ENCODE measurements at regions not wholly inside any gene's neighbourhood (a gene's known extent, or its start where the extent isn't known, plus 50 kb on each side); places are given as distances from the start of the nearest gene placed in this dataset.
A peak's percentile ranks its signal among the peaks of the same experiment; 100 is the strongest.

DNA sequence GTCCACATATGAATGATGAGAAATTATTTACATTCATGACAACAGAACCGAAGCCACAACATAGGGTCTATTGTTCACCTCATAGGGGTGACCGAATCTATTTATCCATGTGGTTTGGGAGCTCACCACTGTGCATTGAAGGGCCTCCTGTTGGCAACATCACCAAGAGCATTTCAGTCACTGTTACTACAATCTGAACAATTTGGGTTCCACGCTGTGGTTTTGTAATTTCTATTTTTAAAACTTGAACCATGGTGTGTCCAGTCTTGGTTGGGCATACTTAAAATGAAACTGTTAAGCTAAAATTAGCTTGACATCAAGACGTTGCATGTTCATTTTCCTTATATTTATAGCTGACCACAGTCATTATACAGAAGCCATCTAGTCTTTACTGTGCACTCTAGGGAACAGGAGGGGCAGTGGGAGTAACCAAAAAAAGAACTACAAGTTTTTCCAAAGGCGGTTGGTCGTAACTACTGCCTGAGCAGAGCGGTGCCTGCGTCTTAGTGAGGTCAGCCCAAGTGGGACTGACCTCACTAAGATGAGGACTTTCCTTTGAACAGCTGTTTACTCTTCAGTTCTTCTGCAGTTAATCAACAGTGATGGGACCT, 192.1 kb downstream of the SPRY1 start:
- peak in 3 of 8 experiments; percentile 6 to 19 (median 11) for ATAC-seq (replicated peaks in 6 of 8)
- no peaks in the 10 kb centered on the region for H3K4me1 ChIP-seq (replicated peaks in 1 of 2)
- in situ Hi-C loops (cut with MboI; ENCODE audit: low pct_unique_long_range_greater_than_20kb in 2 of 9, low sequenced_read_pairs in 9 of 9, unreplicated experiment in 9 of 9), result no loop called here
- H3K4me3 ChIP-seq, result no peak overlapping the region
- WGBS, 10 experiments, result 7 to 100% (median 92%) methylated on average over 2 to 6 of the region's 8 CpGs
- no peak overlapping the region for H3K27ac ChIP-seq

DNA sequence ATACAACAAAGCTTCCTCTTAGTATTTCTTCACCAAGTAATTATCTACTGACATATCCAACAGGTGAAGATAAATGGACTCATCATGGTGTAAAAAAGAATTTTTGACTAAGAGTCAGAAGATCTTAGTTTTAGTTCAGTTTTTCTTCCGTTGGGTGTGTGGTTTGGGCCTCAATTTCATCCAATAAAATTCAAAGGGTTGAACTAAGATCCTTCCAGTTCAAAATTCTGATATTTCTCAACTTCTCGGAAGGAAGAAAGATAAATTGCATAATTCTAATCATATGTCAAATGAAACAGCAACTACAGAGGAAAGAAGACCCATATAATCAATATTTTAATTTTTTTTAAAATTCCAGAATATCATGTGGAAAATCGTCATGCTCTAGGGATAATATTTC, 192.7 kb downstream of the SPRY1 start:
- Histone ChIP-seq H3K27ac (no peak overlapping the region), H3K4me3 (no peak overlapping the region), H3K4me1 (replicated peaks in 1 of 2) (no peaks in the 10 kb centered on the region)
- WGBS, 10 experiments, result 77 to 100% (median 91%) methylated on average over 2 to 3 of the region's 3 CpGs
- ATAC-seq (replicated peaks in 6 of 8), result no peak
- in situ Hi-C loops (cut with MboI; ENCODE audit: low pct_unique_long_range_greater_than_20kb in 2 of 9, low sequenced_read_pairs in 9 of 9, unreplicated experiment in 9 of 9), result no loop called here

DNA sequence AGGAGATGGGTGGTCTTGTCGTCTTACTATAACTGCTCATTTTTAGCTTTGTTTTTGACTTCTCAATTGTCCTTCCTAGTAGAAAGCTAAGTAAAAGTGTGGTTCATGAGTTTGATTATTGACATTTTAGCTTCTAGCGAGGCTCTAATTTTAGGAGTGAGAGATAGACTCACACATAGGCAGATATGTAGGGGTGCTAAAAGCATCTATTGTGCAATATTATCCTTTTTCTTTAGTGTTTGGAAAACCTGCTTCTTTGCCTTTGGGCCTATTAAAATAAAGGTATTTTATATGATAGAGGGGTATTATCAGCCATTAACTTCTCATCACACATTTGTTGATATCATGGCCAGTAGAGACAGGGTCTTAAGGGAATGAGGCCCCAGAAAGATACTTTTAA, 195.3 kb downstream of the SPRY1 start:
- 74 to 100% (median 93%) methylated on average over 1 to 2 of the region's 2 CpGs; no CpG with 5 or more reads in 4 of the 10 experiments for WGBS, 10 experiments
- H3K4me3 ChIP-seq, result no peak overlapping the region
- in situ Hi-C loops (cut with MboI; ENCODE audit: low pct_unique_long_range_greater_than_20kb in 2 of 9, low sequenced_read_pairs in 9 of 9, unreplicated experiment in 9 of 9), result no loop called here

DNA sequence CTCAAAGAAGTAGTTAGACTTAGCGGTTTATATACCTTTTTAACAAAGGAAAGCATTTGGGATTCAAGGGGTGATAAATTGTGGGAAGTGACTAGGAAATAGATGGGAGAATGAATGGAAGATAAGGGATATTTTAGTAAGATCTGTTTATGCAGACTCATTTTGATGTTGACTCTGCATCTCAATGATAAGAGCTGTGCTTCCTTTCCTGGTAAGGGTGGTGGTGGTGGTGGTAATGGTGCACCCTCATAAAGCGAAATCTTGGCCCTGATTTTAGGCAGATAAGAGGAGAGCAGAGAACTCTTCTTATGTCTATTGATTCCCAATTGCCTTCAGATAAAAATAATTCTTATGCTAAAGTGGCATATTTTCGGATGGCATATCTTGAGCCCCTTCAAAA, 197.1 kb downstream of the SPRY1 start:
- WGBS, 10 experiments, result 50 to 100% (median 91%) methylated on average over 1 to 3 of the region's 3 CpGs
- in situ Hi-C loops (cut with MboI; ENCODE audit: low pct_unique_long_range_greater_than_20kb in 2 of 9, low sequenced_read_pairs in 9 of 9, unreplicated experiment in 9 of 9), result no loop called here

More for the DNA sequence above, 195.3 kb downstream of the SPRY1 start:
- no peaks in the 10 kb centered on the region for H3K4me1 ChIP-seq (replicated peaks in 1 of 2)
- ATAC-seq (replicated peaks in 6 of 8), result no peak
- H3K27ac ChIP-seq, result no peak overlapping the region

DNA sequence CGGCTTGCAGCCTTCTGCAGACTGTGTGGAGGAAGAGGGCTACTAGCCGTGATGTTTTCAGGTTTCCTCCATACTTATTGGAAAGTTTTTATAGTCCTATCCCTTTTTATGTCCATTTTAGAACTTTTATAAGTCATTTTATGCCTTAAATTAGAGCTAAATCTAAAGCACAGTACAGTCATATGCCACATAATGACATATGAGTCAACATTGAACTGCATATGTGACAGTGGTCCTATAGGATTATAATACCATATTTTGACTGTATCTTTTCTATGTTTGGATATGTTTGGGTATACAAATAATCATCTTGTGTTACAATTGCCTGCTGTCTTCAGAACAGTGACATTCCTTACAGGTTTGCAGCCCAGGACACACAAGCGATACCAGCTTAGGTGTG, 200.2 kb downstream of the SPRY1 start:
- Histone ChIP-seq H3K4me1 (replicated peaks in 1 of 2) (peaks cover 11 to 19% of the 10 kb centered on the region in 2 donors), H3K27ac (no peak overlapping the region), H3K4me3 (no peak overlapping the region)
- WGBS, 10 experiments, result 73 to 100% (median 94%) methylated on average over 1 to 3 of the region's 3 CpGs; no CpG with 5 or more reads in 1 of the 10 experiments
- in situ Hi-C loops (cut with MboI; ENCODE audit: low pct_unique_long_range_greater_than_20kb in 2 of 9, low sequenced_read_pairs in 9 of 9, unreplicated experiment in 9 of 9), result no loop called here
- no peak for ATAC-seq (replicated peaks in 6 of 8)

More for the DNA sequence above, 197.1 kb downstream of the SPRY1 start:
- H3K27ac ChIP-seq, result no peak overlapping the region
- H3K4me1 ChIP-seq (replicated peaks in 1 of 2), result no peaks in the 10 kb centered on the region
- ATAC-seq (replicated peaks in 6 of 8), result no peak
- H3K4me3 ChIP-seq, result no peak overlapping the region

DNA sequence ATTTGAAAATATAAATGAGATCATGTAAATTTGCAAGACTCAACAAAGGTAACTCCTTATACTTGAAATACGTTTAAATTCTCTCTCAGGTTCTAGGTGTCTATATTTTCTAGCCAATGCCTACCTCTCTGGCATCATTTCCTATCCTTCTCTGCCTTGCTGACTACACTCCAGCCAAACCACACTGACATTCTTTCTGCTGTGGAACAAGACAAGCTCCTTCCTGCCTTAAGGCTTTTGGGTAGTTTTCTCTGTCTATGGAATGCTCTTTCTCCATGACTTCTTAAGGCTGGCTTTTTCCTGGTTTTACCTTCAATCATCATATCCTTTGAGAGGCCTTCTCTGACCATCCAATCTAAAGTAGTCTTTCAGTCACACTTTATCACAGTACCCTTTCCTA, 201.0 kb downstream of the SPRY1 start:
- WGBS, 10 experiments, result 8 to 75% (median 38%) methylated on average over 1 of the region's 1 CpG; no CpG with 5 or more reads in 3 of the 10 experiments
- in situ Hi-C loops (cut with MboI; ENCODE audit: low pct_unique_long_range_greater_than_20kb in 2 of 9, low sequenced_read_pairs in 9 of 9, unreplicated experiment in 9 of 9), result no loop called here
- no peak for ATAC-seq (replicated peaks in 6 of 8)
- Histone ChIP-seq H3K27ac (no peak overlapping the region), H3K4me3 (no peak overlapping the region), H3K4me1 (replicated peaks in 1 of 2) (peaks cover 11 to 19% of the 10 kb centered on the region in 2 donors)

DNA sequence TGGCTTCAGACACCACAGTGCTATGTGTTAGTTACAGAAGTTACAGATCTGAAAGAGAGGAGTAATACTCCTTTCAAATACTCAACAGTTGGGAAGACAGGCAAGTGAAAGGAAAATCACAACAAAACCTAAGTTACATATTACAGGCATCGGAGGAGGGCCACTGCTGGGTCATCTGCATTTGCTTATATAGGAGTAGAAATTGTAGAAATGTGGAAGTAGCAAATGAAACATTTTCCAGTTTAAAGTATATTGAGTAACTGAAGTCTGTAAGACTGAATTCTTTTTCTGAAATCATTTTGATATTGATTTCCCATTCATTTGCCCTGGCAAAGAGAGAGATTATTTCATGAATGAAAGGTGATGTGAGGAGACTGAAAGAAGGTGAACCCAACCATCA, 201.7 kb downstream of the SPRY1 start:
- in situ Hi-C loops (cut with MboI; ENCODE audit: low pct_unique_long_range_greater_than_20kb in 2 of 9, low sequenced_read_pairs in 9 of 9, unreplicated experiment in 9 of 9), result no loop called here
- 71 to 100% (median 85%) methylated on average over 1 of the region's 1 CpG; no CpG with 5 or more reads in 2 of the 10 experiments for WGBS, 10 experiments

DNA sequence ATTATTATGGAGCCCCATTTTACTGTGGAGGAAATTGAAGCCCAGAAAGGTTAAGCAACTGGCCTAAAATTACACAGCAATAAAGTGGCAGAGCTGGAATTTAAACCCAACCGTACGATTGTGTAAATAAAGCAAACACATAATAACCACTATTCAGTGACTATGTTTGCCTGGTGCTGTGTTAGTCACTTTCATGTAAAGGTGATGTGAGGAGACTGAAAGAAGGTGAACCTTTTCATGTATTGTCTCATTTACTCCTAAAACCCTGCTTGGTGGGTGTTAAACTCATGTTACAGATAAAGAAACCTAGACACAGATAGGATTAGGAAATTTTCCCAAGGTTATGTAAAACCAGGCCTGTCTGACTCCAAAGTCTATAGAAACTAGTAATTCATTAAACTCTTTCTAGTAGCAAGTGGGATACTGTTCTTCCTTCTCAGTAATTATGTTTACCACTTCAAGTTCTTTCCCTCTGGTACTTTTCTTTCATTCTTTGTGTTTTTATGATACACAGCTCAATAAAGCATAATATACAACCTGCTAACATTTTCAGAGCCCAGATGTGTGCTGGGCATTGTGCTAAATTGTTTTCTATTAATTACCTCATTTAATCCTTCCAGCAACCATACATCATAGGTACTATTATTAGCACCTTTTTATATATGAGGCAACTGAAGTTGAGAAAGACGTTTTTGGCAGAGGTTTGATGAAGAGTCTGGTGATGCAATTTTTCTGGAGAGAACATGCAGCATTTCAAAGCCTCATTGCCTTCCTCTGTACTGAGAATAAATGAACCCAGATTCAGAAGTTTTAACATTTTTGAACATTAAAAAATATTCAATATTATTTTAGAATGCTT, 202.7 kb downstream of the SPRY1 start:
- H3K4me1 ChIP-seq (replicated peaks in 1 of 2), result peaks cover 11 to 19% of the 10 kb centered on the region in 2 donors
- in situ Hi-C loops (cut with MboI; ENCODE audit: low pct_unique_long_range_greater_than_20kb in 2 of 9, low sequenced_read_pairs in 9 of 9, unreplicated experiment in 9 of 9), result no loop called here
- H3K4me3 ChIP-seq, result no peak overlapping the region
- WGBS, 10 experiments, result 8 to 83% (median 70%) methylated on average over 1 to 3 of the region's 3 CpGs; no CpG with 5 or more reads in 2 of the 10 experiments
- peak overlapping the region in 1 of 2 donors; percentile 9 for H3K27ac ChIP-seq
- peak in 7 of 8 experiments; percentile 12 to 64 (median 20) for ATAC-seq (replicated peaks in 6 of 8)

More for the DNA sequence above, 201.7 kb downstream of the SPRY1 start:
- H3K27ac ChIP-seq, result no peak overlapping the region
- ATAC-seq (replicated peaks in 6 of 8), result no peak
- H3K4me3 ChIP-seq, result no peak overlapping the region
- peaks cover 11 to 19% of the 10 kb centered on the region in 2 donors for H3K4me1 ChIP-seq (replicated peaks in 1 of 2)

DNA sequence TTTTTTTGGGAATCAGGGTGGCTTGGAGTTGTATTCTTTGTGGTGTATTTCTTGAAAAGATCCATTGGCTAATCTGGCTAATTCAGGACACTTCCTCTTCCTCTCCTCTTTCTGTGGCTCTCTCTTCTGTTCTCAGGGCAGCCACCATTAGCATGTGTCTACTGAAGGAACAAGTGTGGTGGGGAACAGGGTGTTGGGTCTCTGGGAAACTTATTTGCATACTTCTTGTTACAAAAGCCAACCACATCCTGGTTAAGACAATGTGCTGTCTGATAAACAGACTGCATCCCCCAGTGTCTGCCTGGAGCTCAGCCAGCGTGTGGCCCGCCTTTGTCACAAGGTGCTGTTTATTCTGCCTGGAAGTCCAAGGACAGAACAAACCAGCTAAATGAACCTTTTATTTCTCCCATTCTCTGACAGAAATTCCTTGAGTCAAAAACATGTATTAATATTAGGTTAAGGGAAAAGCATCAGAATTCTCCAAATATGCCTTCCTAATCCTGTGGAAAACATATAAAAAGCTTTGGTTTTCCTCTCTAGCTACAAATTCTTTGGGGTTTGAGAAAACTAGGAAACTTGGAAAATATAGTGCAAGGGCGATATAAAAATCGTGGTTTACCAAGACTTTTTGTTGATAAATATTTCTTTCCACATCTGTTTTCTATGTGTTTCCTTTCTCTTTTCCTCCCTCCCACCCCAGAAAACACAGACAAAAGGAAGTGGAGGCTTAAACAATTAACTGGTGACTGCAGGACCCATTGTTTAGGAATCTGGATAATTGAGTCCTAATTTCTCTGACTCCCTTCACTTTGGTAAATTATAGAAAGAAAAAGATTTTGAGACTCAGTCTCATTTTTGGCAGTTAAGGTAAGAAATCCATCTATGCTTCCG, 203.6 kb downstream of the SPRY1 start:
- Histone ChIP-seq H3K27ac (peak overlapping the region in 1 of 2 donors; percentile 9), H3K4me1 (replicated peaks in 1 of 2) (peaks cover 11 to 19% of the 10 kb centered on the region in 2 donors), H3K4me3 (no peak overlapping the region)
- ATAC-seq (replicated peaks in 6 of 8), result peak; percentile 35 to 100 (median 94)
- WGBS, 10 experiments, result 17 to 88% (median 49%) methylated on average over 1 to 5 of the region's 5 CpGs; no CpG with 5 or more reads in 1 of the 10 experiments
- in situ Hi-C loops (cut with MboI; ENCODE audit: low pct_unique_long_range_greater_than_20kb in 2 of 9, low sequenced_read_pairs in 9 of 9, unreplicated experiment in 9 of 9), result no loop called here

DNA sequence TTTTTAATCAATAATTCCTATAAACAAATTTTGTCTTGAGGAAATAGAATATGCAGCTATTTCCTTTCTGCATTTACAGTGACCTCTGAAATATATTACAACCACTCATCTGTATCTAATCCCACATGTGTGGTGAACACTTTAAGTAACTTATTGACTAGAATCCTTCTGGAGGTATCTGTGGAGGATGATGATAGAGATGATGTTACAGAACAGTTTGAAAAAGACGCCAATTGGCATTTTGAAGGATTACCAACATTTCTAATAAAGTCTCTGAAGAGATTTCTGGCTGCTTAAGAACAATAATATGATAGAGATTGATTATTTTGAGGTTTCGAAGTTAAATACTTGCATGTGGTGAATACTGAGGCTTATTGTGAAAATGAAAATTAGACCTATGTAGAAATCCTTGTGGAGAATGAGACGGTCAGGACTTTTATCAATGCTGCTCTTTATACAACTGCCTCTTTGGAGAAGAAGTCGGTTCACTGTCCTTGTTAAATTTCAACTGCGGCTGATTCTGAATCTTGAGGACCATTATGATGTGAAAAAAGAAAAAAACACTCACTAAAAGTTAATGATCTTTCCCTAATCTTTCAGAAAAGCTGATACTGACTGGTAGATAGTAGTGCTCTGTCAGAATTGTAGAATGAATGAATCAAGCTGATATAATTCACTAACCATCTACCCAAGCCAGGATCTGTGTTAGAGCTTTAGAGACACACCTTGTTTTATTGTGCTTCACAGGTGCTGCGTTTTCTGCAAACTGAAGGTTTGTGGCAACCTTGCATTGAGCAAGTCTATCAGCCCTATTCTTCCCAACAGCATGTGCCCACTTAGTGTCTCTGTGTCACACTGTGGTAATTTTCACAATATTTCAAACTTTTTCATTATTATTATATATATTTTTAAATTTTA, 204.7 kb downstream of the SPRY1 start:
- no peak for ATAC-seq (replicated peaks in 6 of 8)
- in situ Hi-C loops (cut with MboI; ENCODE audit: low pct_unique_long_range_greater_than_20kb in 2 of 9, low sequenced_read_pairs in 9 of 9, unreplicated experiment in 9 of 9), result no loop called here
- Histone ChIP-seq H3K4me3 (no peak overlapping the region), H3K4me1 (replicated peaks in 1 of 2) (peaks cover 11 to 19% of the 10 kb centered on the region in 2 donors), H3K27ac (no peak overlapping the region)
- 39 to 85% (median 58%) methylated on average over 1 to 6 of the region's 6 CpGs for WGBS, 10 experiments

DNA sequence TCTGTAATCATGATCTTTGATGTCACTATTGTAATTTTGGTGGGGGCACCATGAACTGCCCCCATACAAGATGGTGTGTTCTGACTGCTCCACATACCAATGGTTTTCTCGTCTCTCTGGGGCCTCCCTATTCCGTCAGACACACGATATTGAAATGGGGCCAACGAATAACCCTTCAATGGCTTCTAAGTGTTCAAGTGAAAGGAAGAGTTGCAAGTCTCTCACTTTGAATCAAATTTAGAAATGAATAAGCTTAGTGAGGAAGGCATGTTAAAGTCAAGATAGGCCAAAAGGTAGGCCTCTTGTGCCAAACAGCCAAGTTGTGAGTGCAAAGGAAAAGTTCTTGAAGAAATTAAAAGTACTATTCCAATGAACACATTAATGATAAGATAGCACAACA, 205.4 kb downstream of the SPRY1 start:
- ATAC-seq (replicated peaks in 6 of 8), result no peak
- WGBS, 10 experiments, result 58 to 100% (median 98%) methylated on average over 1 to 4 of the region's 4 CpGs; no CpG with 5 or more reads in 2 of the 10 experiments
- Histone ChIP-seq H3K27ac (no peak overlapping the region), H3K4me1 (replicated peaks in 1 of 2) (peaks cover 11 to 19% of the 10 kb centered on the region in 2 donors), H3K4me3 (no peak overlapping the region)
- in situ Hi-C loops (cut with MboI; ENCODE audit: low pct_unique_long_range_greater_than_20kb in 2 of 9, low sequenced_read_pairs in 9 of 9, unreplicated experiment in 9 of 9), result no loop called here

DNA sequence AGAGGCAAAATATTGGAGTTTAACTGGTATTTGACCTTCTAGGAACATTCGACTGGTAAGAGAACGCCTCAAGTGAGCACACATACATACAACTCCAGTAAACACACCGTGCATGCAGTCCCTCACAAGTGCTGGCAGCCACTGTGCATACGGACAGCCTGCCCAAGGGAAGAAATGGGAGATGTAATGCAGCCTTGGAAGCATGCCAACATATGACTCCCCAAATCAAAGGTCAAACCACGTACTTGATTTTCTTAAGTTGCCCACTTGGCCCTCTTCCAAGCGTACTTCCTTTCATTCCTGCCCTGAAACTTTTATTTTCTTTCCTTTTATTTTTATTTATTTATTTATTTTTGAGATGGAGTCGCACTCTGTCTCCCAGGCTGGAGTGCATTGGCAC, 206.6 kb downstream of the SPRY1 start:
- no peak for ATAC-seq (replicated peaks in 6 of 8)
- in situ Hi-C loops (cut with MboI; ENCODE audit: low pct_unique_long_range_greater_than_20kb in 2 of 9, low sequenced_read_pairs in 9 of 9, unreplicated experiment in 9 of 9), result no loop called here
- no peak overlapping the region for H3K4me3 ChIP-seq
- peaks cover 11 to 19% of the 10 kb centered on the region in 2 donors for H3K4me1 ChIP-seq (replicated peaks in 1 of 2)
- 48 to 94% (median 82%) methylated on average over 2 to 7 of the region's 7 CpGs for WGBS, 10 experiments
- H3K27ac ChIP-seq, result no peak overlapping the region

All from motor neuron (in vitro differentiated cells).